Endothelial cell (in vitro differentiated cells): ENCODE measurements at regions not wholly inside any gene's neighbourhood (a gene's known extent, or its start where the extent isn't known, plus 50 kb on each side); places are given as distances from the start of the nearest gene placed in this dataset.

Source experiments
- DNase-seq: peaks from one replicate; pipeline ENCODE4 v3.0.0; 2021; ENCODE audit warnings: low spot score
- H3K27ac Mint-ChIP-seq: one replicate; pipeline ENCODE4 v1.8.0; 2021; ENCODE audit warnings: mixed read lengths, inconsistent platforms; ENCODE audit not compliant: unreplicated experiment
- H3K27me3 Mint-ChIP-seq: one replicate; pipeline ENCODE4 v1.8.0; 2021; ENCODE audit warnings: mild to moderate bottlenecking, moderate library complexity, mixed read lengths, inconsistent platforms; ENCODE audit not compliant: unreplicated experiment
- H3K36me3 Mint-ChIP-seq: one replicate; pipeline ENCODE4 v1.8.0; 2021; ENCODE audit warnings: mild to moderate bottlenecking, low read depth, mixed read lengths, inconsistent platforms; ENCODE audit not compliant: unreplicated experiment
- H3K4me1 Mint-ChIP-seq: one replicate; pipeline ENCODE4 v1.8.0; 2021; ENCODE audit warnings: mild to moderate bottlenecking, mixed read lengths, inconsistent platforms; ENCODE audit not compliant: unreplicated experiment
- H3K4me3 Mint-ChIP-seq: one replicate; pipeline ENCODE4 v1.8.0; 2021; ENCODE audit warnings: mild to moderate bottlenecking, mixed read lengths, inconsistent platforms; ENCODE audit not compliant: unreplicated experiment
- H3K9me3 Mint-ChIP-seq: one replicate; pipeline ENCODE4 v1.8.0; 2021; ENCODE audit warnings: mixed read lengths, inconsistent platforms; ENCODE audit not compliant: unreplicated experiment
- CTCF ChIP-seq: fragments of 200-600 bp; sonication (generic); IDR thresholded peaks from one replicate; pipeline ENCODE4 v1.5.0; 2021; ENCODE audit warnings: antibody characterized with exemption; ENCODE audit not compliant: unreplicated experiment

GRCh38 chr20:40865095-40865494 lies 163.5 kb upstream of the TOP1 start:
- Mint-ChIP-seq H3K36me3 (no peaks in the 10 kb centered on the region), H3K4me1 (no peaks in the 10 kb centered on the region), H3K27ac (no peak overlapping the region), H3K9me3 (no peaks in the 10 kb centered on the region), H3K27me3 (peaks cover 7% of the 10 kb centered on the region), H3K4me3 (no peak overlapping the region)
- DNase-seq, result no peak
- no peak for TF ChIP-seq CTCF

GRCh38 chr20:40866056-40866455 lies 162.6 kb upstream of the TOP1 start:
- no peak for TF ChIP-seq CTCF
- H3K36me3 Mint-ChIP-seq, result no peaks in the 10 kb centered on the region
- H3K4me1 Mint-ChIP-seq, result no peaks in the 10 kb centered on the region
- H3K4me3 Mint-ChIP-seq, result no peak overlapping the region
- no peak for DNase-seq
- H3K27ac Mint-ChIP-seq, result no peak overlapping the region
- H3K27me3 Mint-ChIP-seq, result peaks cover 8% of the 10 kb centered on the region
- no peaks in the 10 kb centered on the region for H3K9me3 Mint-ChIP-seq

GRCh38 chr20:40868551-40869217 lies 159.9 kb upstream of the TOP1 start:
- DNase-seq, result no peak
- H3K36me3 Mint-ChIP-seq, result no peaks in the 10 kb centered on the region
- no peak for TF ChIP-seq CTCF
- H3K27me3 Mint-ChIP-seq, result peaks cover 8% of the 10 kb centered on the region
- no peak overlapping the region for H3K4me3 Mint-ChIP-seq
- H3K4me1 Mint-ChIP-seq, result no peaks in the 10 kb centered on the region
- no peaks in the 10 kb centered on the region for H3K9me3 Mint-ChIP-seq
- H3K27ac Mint-ChIP-seq, result no peak overlapping the region

GRCh38 chr20:40869218-40870147 lies 159.1 kb upstream of the TOP1 start:
- no peaks in the 10 kb centered on the region for H3K4me1 Mint-ChIP-seq
- no peak for TF ChIP-seq CTCF
- H3K36me3 Mint-ChIP-seq, result no peaks in the 10 kb centered on the region
- H3K27me3 Mint-ChIP-seq, result peaks cover 6% of the 10 kb centered on the region
- DNase-seq, result no peak
- H3K27ac Mint-ChIP-seq, result no peak overlapping the region
- H3K9me3 Mint-ChIP-seq, result no peaks in the 10 kb centered on the region
- H3K4me3 Mint-ChIP-seq, result no peak overlapping the region
